HepG2 (cell line): ENCODE measurements at regions not wholly inside any gene's neighbourhood (a gene's known extent, or its start where the extent isn't known, plus 50 kb on each side); places are given as distances from the start of the nearest gene placed in this dataset.

Experiments used
- ATAC-seq: fragments of 200-7000 bp; cut with Tn5 transposase; 3 replicates; pipeline ENCODE4 v1.9.1; 2020; ENCODE audit warnings: mild to moderate bottlenecking, moderate library complexity
- BruUV-seq: library from RNA; stranded (reverse); fragments of 400-500 nt; replicated peaks from 2 replicates; lab custom pipeline; 2021; lab: Mats Ljungman, UMichigan
- CTCF ChIA-PET: fragments of 300-600 bp; formaldehyde crosslinking; extraction: SDS; loops from one replicate; lab custom pipeline; 2021; ENCODE audit warnings: low total read pairs, inconsistent platforms, low intra/inter-chr PET ratio; lab: Yijun Ruan, JAX
- POLR2A ChIA-PET: fragments of 350-600 bp; sonication (Branson Sonifier 250); formaldehyde crosslinking; loops from one replicate; lab custom pipeline; 2020; ENCODE audit warnings: antibody characterized with exemption, inconsistent platforms; lab: Yijun Ruan, JAX
- DNase-seq: peaks from one replicate; pipeline ENCODE4 v3.0.0-alpha.2; 2015; ENCODE audit warnings: low spot score
- FAIRE-seq: peaks from 3 replicates; lab custom pipeline; 2011; peaks lifted over from hg19 to GRCh38; lab: Jason Lieb, UNC
- H2AFZ ChIP-seq: one replicate; pipeline ENCODE4 v1.6.1; 2011; ENCODE audit warnings: low read length, inconsistent platforms
- H3K27ac ChIP-seq: fragments of 300-600 bp; 3 replicates; pipeline ENCODE4 v1.8.0; 2011; ENCODE audit warnings: mixed run types, mild to moderate bottlenecking, mixed read lengths, low read length, inconsistent platforms; ENCODE audit not compliant: insufficient read depth; ENCODE audit errors: extremely low read length
- H3K27me3 ChIP-seq, 2 experiments: fragments of 200-600 bp in 1 of 2; 2 replicates in 1 of 2; 3 replicates in 1 of 2; pipeline versions ENCODE4 v1.6.0 to v1.8.0; 2011; ENCODE audit warnings: low read length in 2 of 2, mild to moderate bottlenecking in 2 of 2, moderate library complexity in 2 of 2, inconsistent platforms in 1 of 2; ENCODE audit not compliant: insufficient read depth in 2 of 2, control insufficient read depth in 1 of 2
- H3K36me3 ChIP-seq, 2 experiments: fragments of 200-600 bp in 1 of 2; replicated peaks in 1 of 2; 2 replicates in 1 of 2; 3 replicates in 1 of 2; pipeline versions ENCODE4 v1.5.1 to v1.8.0; 2011; ENCODE audit warnings: low read length in 2 of 2, inconsistent platforms in 1 of 2; ENCODE audit not compliant: insufficient read depth in 2 of 2, control insufficient read depth in 1 of 2
- H3K4me1 ChIP-seq: 2 replicates; pipeline ENCODE4 v1.5.1; 2012; ENCODE audit warnings: low read length, inconsistent platforms; ENCODE audit not compliant: insufficient read depth
- H3K4me2 ChIP-seq: 2 replicates; pipeline ENCODE4 v1.6.0; 2011; ENCODE audit warnings: low read depth, low read length, inconsistent platforms
- H3K4me3 ChIP-seq, 3 experiments: fragments of 200-600 bp in 1 of 3; sonication (generic), shearing (Covaris generic) in 1 of 3; replicated peaks in 1 of 3; 2 replicates each; pipeline ENCODE4 v1.5.1; 2011 to 2016; ENCODE audit warnings: low read length in 3 of 3, inconsistent platforms in 2 of 3, low read depth in 2 of 3, mild to moderate bottlenecking in 2 of 3, control low read depth in 1 of 3, mixed read lengths in 1 of 3; ENCODE audit not compliant: insufficient read depth in 1 of 3
- H3K79me2 ChIP-seq: one replicate; pipeline ENCODE4 v1.6.1; 2011; ENCODE audit warnings: low read length, inconsistent platforms; ENCODE audit not compliant: insufficient read depth
- H3K9ac ChIP-seq: 2 replicates; pipeline ENCODE4 v1.6.0; 2011; ENCODE audit warnings: mild to moderate bottlenecking, low read depth, low read length, inconsistent platforms; ENCODE audit not compliant: insufficient read depth
- H3K9me3 ChIP-seq: 2 replicates; pipeline ENCODE4 v1.5.1; 2012; ENCODE audit warnings: mild to moderate bottlenecking, low read length
- H4K20me1 ChIP-seq: 2 replicates; pipeline ENCODE4 v1.6.0; 2011; ENCODE audit warnings: inconsistent platforms, mild to moderate bottlenecking, low read length, moderate library complexity; ENCODE audit not compliant: insufficient read depth
- ATF1 ChIP-seq: IDR thresholded peaks from 2 replicates; pipeline ENCODE4 v1.6.1; 2016; ENCODE audit warnings: mild to moderate bottlenecking, control low read depth
- CENPBD1 ChIP-seq: sonication (generic); formaldehyde crosslinking; IDR thresholded peaks from 2 replicates; pipeline ENCODE4 v1.8.0; 2022; ENCODE audit warnings: missing genetic modification reagents, low read depth, mild to moderate bottlenecking, borderline replicate concordance
- DNMT3B ChIP-seq: conservative IDR thresholded peaks from 2 replicates; pipeline ENCODE4 v1.6.1; 2016; ENCODE audit warnings: missing biosample characterization, control low read depth
- FOSL2 ChIP-seq: sonication (generic); formaldehyde crosslinking; IDR thresholded peaks from 2 replicates; pipeline ENCODE4 v1.4.0; 2020; ENCODE audit warnings: missing genetic modification reagents
- KMT2A ChIP-seq: sonication (generic); formaldehyde crosslinking; IDR thresholded peaks from 2 replicates; pipeline ENCODE4 v1.4.0; 2020; ENCODE audit warnings: missing genetic modification reagents
- MAF1 ChIP-seq: sonication (generic); formaldehyde crosslinking; IDR thresholded peaks from 2 replicates; pipeline ENCODE4 v1.5.0; 2020; ENCODE audit warnings: missing genetic modification reagents, borderline replicate concordance
- MLX ChIP-seq: IDR thresholded peaks from 2 replicates; pipeline ENCODE4 v1.6.1; 2016
- NFIC ChIP-seq: IDR thresholded peaks from 2 replicates; pipeline ENCODE4 v1.6.1; 2012; ENCODE audit warnings: mild to moderate bottlenecking, low read length, inconsistent platforms
- POLR2A ChIP-seq, 2 experiments: IDR thresholded peaks; 2 replicates each; pipeline ENCODE4 v1.6.1; 2011; ENCODE audit warnings: low read depth in 2 of 2, low read length in 2 of 2, mild to moderate bottlenecking in 1 of 2, moderate library complexity in 1 of 2; ENCODE audit not compliant: insufficient read depth in 1 of 2
- RBM22 ChIP-seq: fragments of 200-400 bp; formaldehyde crosslinking; optimal IDR thresholded peaks from 2 replicates; pipeline ENCODE3; 2017; ENCODE audit warnings: mild to moderate bottlenecking, low read length, moderate library complexity
- RFX3 ChIP-seq: IDR thresholded peaks from 2 replicates; pipeline ENCODE4 v1.6.1; 2016; ENCODE audit warnings: missing biosample characterization, missing genetic modification reagents
- TEF ChIP-seq: sonication (generic); formaldehyde crosslinking; IDR thresholded peaks from 2 replicates; pipeline ENCODE4 v1.5.0; 2020; ENCODE audit warnings: missing genetic modification reagents
- ZNF432 ChIP-seq: sonication (generic); formaldehyde crosslinking; IDR thresholded peaks from 2 replicates; pipeline ENCODE4 v1.5.0; 2020; ENCODE audit warnings: missing genetic modification reagents, mild to moderate bottlenecking, borderline replicate concordance
- ZNF530 ChIP-seq: sonication (generic); formaldehyde crosslinking; IDR thresholded peaks from 2 replicates; pipeline ENCODE4 v1.5.0; 2020; ENCODE audit warnings: low read depth, mild to moderate bottlenecking, missing genetic modification reagents
- ZNF614 ChIP-seq: IDR thresholded peaks from 2 replicates; pipeline ENCODE4 v1.6.1; 2018; ENCODE audit warnings: missing biosample characterization, missing genetic modification reagents, inconsistent platforms, borderline replicate concordance
- in situ Hi-C: cut with HindIII; loops from 2 replicates; pipeline ENCODE4 v1.10.0; 2017; ENCODE audit warnings: low pct_unique_long_range_greater_than_20kb; ENCODE audit not compliant: extremely low pct_ligation_motif_present
- intact Hi-C: fragments of 100-400 bp; cut with micrococcal nuclease; formaldehyde crosslinking; loops from one replicate; pipeline ENCODE4 v1.10.0; 2022; ENCODE audit not compliant: unreplicated experiment
- TF ChIP-seq, protein P1 (sequence below): IDR thresholded peaks from 2 replicates; pipeline ENCODE4 v1.6.1; 2016; ENCODE audit warnings: mild to moderate bottlenecking
- TF ChIP-seq, protein P2 (sequence below): sonication (generic); formaldehyde crosslinking; IDR thresholded peaks from 2 replicates; pipeline ENCODE4 v1.4.0; 2020; ENCODE audit warnings: missing genetic modification reagents
- TF ChIP-seq, protein P3 (sequence below): sonication (generic); formaldehyde crosslinking; conservative IDR thresholded peaks from 2 replicates; pipeline ENCODE4 v1.8.0; 2022; ENCODE audit warnings: missing genetic modification reagents
- TF ChIP-seq, protein P4 (sequence below): sonication (generic); formaldehyde crosslinking; IDR thresholded peaks from 2 replicates; pipeline ENCODE4 v1.4.0; 2020; ENCODE audit warnings: missing genetic modification reagents

DNA sequence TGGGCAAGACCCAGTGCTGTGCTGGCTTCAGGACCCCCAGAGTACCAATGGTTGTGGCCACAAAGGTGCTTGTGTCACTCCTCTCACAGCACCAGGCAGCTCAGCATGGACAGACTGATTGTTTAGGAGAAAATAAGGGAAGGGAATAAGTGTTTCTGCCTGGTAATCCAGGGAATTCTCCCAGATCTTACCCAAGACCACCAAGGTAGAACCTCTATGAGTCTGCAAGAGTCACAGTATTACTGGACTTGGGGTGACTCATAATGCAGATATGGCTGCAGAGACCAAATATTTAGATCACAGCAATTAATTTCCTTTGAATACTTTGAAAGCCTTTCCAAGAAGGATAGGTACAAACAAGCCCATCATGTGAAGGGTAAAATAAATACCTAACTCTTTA is 1178.3 kb upstream of the FLRT2 start:
- no peaks in the 10 kb centered on the region for H3K4me1 ChIP-seq
- POLR2A ChIA-PET = no interaction called here
- TF ChIP-seq, protein P1, sequence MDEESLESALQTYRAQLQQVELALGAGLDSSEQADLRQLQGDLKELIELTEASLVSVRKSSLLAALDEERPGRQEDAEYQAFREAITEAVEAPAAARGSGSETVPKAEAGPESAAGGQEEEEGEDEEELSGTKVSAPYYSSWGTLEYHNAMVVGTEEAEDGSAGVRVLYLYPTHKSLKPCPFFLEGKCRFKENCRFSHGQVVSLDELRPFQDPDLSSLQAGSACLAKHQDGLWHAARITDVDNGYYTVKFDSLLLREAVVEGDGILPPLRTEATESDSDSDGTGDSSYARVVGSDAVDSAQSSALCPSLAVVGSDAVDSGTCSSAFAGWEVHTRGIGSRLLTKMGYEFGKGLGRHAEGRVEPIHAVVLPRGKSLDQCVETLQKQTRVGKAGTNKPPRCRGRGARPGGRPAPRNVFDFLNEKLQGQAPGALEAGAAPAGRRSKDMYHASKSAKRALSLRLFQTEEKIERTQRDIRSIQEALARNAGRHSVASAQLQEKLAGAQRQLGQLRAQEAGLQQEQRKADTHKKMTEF (CRISPR knock-in tag) = no peak
- TF ChIP-seq FOSL2 = no peak
- TF ChIP-seq ZNF614 (CRISPR knock-in tag) = no peak
- TF ChIP-seq, protein P2, sequence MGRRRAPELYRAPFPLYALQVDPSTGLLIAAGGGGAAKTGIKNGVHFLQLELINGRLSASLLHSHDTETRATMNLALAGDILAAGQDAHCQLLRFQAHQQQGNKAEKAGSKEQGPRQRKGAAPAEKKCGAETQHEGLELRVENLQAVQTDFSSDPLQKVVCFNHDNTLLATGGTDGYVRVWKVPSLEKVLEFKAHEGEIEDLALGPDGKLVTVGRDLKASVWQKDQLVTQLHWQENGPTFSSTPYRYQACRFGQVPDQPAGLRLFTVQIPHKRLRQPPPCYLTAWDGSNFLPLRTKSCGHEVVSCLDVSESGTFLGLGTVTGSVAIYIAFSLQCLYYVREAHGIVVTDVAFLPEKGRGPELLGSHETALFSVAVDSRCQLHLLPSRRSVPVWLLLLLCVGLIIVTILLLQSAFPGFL = no peak
- no peak for TF ChIP-seq ZNF432 (CRISPR knock-in tag)
- TF ChIP-seq RBM22 = no peak
- no peak for TF ChIP-seq MLX
- no peak for TF ChIP-seq NFIC
- no peak for TF ChIP-seq KMT2A (CRISPR knock-in tag)
- no peak for TF ChIP-seq TEF (CRISPR knock-in tag)
- TF ChIP-seq MAF1 = no peak
- no peak for TF ChIP-seq ZNF530
- TF ChIP-seq CENPBD1 = no peak
- TF ChIP-seq, protein P3, sequence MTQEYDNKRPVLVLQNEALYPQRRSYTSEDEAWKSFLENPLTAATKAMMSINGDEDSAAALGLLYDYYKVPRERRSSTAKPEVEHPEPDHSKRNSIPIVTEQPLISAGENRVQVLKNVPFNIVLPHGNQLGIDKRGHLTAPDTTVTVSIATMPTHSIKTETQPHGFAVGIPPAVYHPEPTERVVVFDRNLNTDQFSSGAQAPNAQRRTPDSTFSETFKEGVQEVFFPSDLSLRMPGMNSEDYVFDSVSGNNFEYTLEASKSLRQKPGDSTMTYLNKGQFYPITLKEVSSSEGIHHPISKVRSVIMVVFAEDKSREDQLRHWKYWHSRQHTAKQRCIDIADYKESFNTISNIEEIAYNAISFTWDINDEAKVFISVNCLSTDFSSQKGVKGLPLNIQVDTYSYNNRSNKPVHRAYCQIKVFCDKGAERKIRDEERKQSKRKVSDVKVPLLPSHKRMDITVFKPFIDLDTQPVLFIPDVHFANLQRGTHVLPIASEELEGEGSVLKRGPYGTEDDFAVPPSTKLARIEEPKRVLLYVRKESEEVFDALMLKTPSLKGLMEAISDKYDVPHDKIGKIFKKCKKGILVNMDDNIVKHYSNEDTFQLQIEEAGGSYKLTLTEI (CRISPR knock-in tag) = no peak
- TF ChIP-seq POLR2A (IDR thresholded peaks at IDR 0.05; ENCODE audit: insufficient read depth in 1 of 2, low read depth in 2 of 2, low read length in 2 of 2) = no peak
- TF ChIP-seq, protein P4, sequence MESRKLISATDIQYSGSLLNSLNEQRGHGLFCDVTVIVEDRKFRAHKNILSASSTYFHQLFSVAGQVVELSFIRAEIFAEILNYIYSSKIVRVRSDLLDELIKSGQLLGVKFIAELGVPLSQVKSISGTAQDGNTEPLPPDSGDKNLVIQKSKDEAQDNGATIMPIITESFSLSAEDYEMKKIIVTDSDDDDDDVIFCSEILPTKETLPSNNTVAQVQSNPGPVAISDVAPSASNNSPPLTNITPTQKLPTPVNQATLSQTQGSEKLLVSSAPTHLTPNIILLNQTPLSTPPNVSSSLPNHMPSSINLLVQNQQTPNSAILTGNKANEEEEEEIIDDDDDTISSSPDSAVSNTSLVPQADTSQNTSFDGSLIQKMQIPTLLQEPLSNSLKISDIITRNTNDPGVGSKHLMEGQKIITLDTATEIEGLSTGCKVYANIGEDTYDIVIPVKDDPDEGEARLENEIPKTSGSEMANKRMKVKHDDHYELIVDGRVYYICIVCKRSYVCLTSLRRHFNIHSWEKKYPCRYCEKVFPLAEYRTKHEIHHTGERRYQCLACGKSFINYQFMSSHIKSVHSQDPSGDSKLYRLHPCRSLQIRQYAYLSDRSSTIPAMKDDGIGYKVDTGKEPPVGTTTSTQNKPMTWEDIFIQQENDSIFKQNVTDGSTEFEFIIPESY (CRISPR knock-in tag) = no peak
- TF ChIP-seq ATF1 = no peak
- TF ChIP-seq RFX3 = no peak
- TF ChIP-seq DNMT3B = no peak

More for the DNA sequence above, 1178.3 kb upstream of the FLRT2 start:
- H3K27ac ChIP-seq = no peak overlapping the region
- peaks cover 91% of the 10 kb centered on the region for H3K9me3 ChIP-seq
- no peak overlapping the region for H3K9ac ChIP-seq
- no peak overlapping the region for H3K4me3 ChIP-seq
- no peaks in the 10 kb centered on the region for H4K20me1 ChIP-seq
- FAIRE-seq = no peak
- no peak for ATAC-seq
- H3K4me2 ChIP-seq = no peak overlapping the region
- no peaks in the 10 kb centered on the region for H3K79me2 ChIP-seq
- DNase-seq = no peak
- intact Hi-C loops (no loop called here), in situ Hi-C loops (no loop called here)
- H2AFZ ChIP-seq = no peak overlapping the region
- BruUV-seq = no TSS peak
- CTCF ChIA-PET = no interaction called here
- no peaks in the 10 kb centered on the region for H3K36me3 ChIP-seq
- H3K27me3 ChIP-seq = no peaks in the 10 kb centered on the region
